Right ventricle myocardium superior (tissue), 1 donor: ENCODE measurements at regions not wholly inside any gene's neighbourhood (a gene's known extent, or its start where the extent isn't known, plus 50 kb on each side); places are given as distances from the start of the nearest gene placed in this dataset.
"Not testable (repeated sequence)": the region's sequence is repeated elsewhere in the genome, so short reads cannot be mapped to it uniquely, and the experiment has no call there.

Source experiments
- ATAC-seq: fragments of 200-7000 bp; cut with Tn5 transposase; one replicate; pipeline ENCODE4 v1.9.1; 2020; ENCODE audit warnings: mild to moderate bottlenecking; ENCODE audit not compliant: poor library complexity
- DNase-seq: peaks from one replicate; pipeline ENCODE4 v3.0.0-alpha.2; 2020
- intact Hi-C: fragments of 100-400 bp; cut with DNase I; formaldehyde crosslinking; loops from one replicate; pipeline ENCODE4 v1.11.2; 2022
- donor health status: DM: no; HTN: yes; CAD: no; lungs with severe emphysema.

DNA sequence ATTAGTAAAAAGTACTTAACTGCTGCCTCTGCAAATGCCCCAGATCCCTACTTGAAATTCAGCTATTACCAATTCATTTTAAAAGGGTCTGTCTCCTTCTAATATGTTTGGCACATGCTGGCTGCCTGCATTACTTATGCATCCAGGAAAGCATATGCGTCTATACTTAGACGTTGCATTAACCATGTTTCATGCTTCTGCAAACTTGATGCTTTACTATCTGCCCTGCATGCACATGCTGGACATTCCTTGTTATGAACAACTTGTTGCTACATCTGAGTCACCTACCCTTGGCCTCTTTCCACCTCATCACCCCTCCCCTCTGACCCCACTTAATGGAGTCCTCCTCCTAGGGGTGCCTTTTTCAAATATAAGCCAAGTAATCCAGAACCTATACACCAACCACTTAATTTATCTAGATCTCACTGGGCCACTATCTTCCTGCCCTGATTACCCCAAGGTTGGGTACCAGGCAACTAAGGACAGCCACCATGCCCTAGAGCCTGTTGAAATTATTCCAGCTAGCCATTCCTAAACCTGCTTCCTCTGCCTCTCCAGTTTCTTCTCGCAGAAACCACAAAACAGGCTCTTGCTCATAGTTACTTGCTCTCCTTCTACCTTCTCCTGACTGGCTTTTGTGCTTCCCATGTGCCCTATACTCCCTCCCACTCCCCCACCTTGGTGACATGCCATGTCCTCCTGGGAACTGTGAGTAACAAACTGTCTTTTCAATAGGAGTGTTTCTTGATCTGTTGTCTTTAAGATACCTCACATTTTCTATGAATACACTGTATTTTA is 1187.9 kb downstream of the REEP3 start:
- no peak for ATAC-seq
- intact Hi-C loops = no loop called here

DNA sequence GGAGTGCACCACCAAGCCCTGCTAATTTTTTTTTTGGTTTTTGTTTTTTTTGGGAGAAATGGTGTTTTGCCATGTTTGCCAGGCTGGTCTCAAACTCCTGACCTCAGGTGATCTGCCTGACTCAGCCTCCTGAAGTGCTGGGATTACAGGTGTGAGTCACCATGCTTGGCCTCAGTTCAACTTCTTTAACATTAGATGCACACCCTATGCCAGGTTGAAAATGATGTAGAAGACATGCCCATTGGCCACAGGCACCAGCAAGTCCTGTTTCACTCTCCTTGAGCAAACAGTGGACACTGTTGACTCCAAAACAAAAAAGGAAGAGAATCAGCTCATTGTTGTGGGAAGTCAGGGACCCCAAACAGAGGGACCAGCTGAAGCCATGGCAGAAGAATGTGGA is 1205.3 kb downstream of the REEP3 start:
- intact Hi-C loops = no loop called here
- ATAC-seq (no peak), DNase-seq (no peak)

More for the DNA sequence above, 1187.9 kb downstream of the REEP3 start:
- no peak for DNase-seq

DNA sequence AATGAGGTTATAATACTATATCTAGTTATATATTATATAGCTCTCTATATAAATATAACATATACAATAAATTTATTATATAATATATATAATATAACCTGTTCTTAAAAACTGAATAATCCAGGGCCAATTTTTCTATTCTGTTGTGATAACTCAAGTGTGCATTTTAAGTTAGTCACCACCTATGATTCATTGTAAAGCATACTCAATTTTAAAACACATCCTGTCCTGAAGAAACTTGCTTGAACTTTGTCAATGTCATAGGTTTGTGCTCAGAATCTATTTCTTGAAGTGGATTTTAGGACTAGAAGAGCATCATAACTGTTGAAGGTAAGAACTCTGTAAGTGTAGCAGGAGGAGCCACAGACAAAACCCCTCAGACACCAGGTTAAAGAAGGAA is 1209.8 kb downstream of the REEP3 start:
- intact Hi-C loops = no loop called here
- ATAC-seq (no peak), DNase-seq (no peak)

DNA sequence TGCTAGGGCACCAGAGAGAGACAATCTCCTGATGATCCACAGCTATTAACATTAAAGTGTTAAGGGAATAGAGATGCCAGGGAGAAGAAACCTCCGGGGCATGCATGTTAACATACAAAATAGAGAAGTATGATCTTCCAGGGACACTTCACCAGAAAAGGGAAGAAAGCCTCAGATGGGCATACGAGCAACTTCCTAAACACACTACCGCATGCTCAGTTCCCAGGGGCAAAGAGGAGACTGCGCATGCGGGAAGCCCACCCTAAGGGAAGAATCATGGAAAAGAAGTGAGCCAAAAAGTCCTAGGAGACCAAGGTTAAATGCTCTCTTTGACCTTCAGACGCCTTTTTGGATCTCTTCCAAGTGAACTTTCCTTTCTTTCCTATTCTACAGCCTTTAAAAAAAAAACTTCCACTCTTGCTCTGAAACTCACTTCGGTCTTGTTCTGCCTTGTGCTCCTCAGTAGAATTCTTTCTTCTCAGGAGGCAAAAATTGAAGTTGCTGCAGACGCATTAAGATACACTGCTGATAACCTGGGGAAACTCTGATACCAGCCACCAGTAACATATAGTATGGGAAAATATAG is 1211.3 kb downstream of the REEP3 start:
- DNase-seq (no peak), ATAC-seq (no peak)
- intact Hi-C loops = no loop called here

DNA sequence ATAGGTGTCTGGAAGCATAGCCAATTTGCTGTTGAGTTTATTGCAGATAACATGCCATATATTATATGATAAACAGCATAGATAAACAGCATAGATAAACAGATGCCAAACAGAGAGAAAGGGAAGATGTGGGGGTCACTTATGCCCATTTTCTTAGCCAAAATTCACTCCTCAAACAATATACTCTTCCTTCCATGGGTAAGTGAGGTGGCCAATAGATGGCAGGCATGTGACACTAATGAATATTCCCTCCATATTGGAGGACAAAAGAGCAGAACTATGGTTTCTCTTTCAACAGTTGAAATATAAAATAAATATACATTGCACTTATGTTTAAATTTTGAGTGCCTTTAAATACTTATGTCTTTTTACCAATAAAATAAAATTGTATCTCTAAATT is 1212.8 kb downstream of the REEP3 start:
- ATAC-seq = no peak
- intact Hi-C loops = no loop called here
- DNase-seq = no peak

DNA sequence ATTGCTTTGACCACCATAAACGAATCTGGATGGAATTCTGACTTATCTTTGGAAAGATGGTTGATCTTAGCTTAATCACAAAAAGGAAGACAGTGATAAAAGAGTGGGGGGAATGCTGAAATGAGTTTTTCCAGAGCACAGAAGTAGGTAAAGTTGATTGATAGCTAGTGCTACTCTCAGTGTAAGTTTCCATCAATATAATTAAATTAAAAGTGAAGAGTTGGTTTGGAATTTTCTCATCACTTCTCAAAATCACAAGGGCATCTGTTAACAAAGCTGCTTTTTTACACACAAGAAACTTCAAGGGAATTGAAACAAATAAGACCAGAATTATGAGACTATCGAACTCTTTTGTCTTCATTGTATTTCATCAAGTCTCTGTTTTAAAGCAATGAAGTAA is 1217.3 kb downstream of the REEP3 start:
- intact Hi-C loops = no loop called here
- DNase-seq = no peak
- no peak for ATAC-seq

DNA sequence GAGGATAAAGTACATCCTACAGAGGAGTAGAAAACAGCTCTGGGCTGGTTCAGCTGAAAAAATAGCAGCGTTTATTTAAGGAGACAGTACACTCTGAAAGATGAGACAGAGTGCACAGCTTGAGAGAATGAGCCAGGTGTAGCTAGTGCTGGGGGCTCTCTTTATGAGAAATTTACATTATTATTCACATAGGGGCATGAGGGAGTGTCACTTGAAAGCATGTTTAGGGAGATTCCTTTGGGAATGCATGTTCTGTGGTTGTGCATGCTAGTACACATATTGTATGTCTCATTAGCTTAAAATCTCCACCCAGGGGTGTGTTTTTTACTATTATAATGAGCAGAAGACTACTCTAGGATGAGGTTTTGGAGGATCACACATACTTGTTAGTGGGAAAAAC is 1224.4 kb downstream of the REEP3 start:
- intact Hi-C loops = no loop called here
- no peak for ATAC-seq
- DNase-seq = no peak

DNA sequence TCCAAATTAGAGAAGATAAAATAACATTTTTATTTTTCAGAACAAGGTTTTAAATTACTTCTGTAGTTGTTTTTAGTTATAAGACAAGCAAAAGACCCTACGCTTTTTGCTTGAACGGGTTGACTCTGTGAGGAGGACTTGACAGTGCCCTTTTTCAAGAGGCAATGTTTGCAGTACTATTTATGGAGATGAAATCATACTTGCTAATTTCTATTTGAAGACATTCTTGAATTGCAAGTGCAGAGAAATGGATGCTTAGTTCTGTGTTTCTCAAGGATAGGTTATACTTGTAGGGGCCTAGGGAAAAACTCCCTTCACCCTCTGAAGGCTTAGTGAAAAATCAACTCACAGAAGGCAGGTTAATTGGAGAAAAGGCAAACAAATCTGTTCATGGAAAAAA is 1229.5 kb downstream of the REEP3 start:
- intact Hi-C loops = no loop called here
- DNase-seq (no peak), ATAC-seq (no peak)

DNA sequence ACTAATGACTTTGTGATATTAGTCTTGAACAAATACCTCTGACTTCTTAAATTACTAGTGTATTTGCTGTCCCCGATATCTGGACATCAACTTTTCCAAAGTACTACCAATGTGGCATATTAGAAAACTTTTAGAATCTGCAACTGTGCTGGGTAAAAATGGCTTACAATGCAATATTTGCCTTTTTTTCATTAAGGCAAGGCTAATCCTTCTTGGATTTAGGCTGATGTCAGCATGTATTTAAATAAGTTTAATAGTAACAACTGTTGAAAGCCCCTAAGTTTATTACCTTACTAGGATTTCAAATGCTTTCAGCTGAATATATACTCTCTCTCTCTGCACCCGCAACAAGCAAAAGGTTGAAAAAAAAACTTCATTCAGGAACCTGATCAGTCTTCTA is 1232.3 kb downstream of the REEP3 start:
- no peak for DNase-seq
- no peak for ATAC-seq
- intact Hi-C loops = no loop called here

DNA sequence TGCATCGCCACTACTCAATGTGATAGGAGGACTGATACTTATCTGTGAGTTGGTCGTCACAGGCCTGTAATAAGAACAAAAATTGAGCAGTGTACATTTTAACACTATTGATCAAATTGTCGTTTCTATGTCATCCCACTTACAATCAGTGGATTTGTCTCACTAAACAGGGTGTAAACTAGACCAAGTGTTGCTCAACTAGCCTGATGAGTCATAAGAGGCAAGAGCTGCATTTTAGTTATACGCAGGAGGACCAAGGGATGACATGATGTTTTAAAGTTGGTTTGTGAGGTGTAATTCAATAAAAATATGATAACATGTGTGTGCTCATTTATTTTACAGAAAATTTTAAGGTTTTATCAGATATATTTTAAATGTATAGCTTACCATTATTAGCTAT is 1239.2 kb downstream of the REEP3 start:
- DNase-seq = no peak
- no peak for ATAC-seq
- intact Hi-C loops = no loop called here

DNA sequence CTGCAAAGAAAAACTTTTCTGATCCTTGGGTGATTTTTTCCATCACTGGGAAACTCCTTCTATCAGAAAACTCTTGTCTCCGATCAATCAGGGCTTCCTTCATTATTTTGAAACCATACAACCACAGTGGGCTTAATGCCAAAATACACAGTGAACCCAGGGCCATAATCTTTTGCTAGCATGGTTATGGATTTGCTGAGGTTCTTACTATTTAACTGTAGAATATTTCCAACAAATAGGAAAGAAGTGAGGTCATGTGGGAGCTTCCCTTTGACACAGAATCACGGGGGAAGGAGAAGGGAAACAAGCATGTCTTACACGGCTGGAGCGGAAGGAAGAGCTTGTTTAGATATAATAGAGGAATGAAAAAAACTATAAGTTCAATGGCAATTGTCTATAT is 1241.7 kb downstream of the REEP3 start:
- intact Hi-C loops = no loop called here
- no peak for DNase-seq
- ATAC-seq = no peak

DNA sequence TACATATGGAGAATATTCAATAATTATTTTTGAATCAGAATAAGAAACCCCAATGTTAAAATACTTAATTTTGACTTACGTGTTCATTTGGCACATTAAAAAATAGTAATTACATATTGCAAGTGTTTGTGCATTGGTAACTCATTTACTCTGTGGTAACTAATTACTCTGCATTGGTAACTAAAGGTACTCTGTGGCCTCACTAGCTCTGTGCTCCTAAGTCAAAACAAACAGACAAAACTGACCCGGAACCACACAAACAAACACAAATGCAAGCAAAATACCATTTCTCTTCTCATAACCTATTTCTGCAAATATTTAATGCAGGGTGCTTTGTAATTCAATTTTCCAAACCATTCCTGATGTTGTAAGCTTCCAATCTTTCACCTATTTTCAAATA is 1244.3 kb downstream of the REEP3 start:
- DNase-seq = no peak
- ATAC-seq = no peak
- intact Hi-C loops = no loop called here

DNA sequence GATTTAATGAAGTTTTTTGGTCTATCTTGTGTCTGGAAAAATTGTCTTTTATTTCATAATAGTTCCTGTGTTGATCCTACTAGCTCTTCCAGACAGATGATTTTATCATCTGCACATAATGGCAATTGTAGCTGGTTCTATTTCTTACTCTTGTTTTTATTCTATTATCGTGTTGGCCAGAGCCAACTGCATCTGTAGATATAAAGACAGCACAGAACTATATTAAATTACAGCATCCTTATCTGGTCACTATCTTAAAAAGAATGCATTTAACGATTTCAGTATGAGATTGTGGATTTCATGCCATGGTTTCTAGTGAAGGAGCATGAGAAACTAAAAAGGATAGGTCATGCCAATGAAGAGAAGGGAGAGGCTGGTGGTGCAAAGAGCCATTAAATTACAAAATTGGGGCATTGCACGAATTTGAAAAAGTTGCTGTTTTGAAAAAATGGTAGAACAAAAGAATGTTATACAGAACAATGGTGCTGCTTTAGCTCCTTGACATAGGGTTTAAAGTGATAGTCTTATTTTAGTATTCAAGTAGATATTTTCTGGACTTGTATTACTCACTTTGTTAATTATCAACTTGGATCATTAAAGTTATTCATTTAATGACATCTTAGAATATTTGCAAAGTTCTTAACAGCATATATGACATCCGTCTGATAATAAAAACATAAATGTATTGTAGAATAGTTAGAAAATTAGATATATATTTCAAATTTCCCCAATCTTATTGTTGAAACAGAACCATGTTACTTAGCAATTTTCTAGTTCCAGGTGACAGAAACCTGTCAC is 1250.3 kb downstream of the REEP3 start:
- ATAC-seq = no peak
- intact Hi-C loops = no loop called here
- no peak for DNase-seq

DNA sequence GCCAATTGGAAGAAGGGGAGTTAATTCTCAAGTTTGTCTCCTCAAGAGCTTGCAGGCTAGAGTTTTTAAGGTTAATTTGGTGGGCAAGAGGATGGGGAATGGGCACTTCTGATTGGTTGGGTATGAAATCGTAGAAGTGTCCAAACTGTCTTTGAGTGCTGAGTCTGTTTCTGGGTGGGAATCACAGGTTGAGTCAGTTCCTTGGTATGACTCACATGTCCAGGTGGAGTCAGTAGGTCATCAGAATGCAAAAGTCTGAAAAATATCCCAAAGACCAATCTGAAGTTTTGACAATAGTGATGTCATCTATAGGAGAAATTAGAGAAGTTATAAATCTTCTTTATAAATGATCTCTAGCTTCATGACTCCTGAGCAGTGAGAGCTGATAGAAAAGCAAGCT is 1252.2 kb downstream of the REEP3 start:
- no peak for ATAC-seq
- DNase-seq = no peak
- intact Hi-C loops = no loop called here

DNA sequence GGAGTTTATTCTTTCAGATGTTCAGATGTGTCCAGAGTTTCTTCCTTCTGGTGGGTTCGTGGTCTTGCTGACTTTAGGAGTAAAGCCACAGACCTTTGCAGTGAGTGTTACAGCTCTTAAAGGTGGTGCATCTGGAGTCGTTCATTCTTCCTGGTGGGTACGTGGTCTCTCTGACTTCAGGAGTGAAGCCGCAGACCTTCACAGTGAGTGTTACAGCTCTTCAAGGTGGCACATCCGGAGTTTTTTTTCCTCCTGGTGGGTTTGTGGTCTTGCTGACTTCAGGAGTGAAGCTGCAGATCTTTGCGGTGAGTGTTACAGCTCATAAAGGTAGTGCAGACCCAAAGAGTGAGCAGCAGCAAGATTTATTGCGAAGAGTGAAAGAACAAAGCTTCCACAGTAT is 1263.2 kb downstream of the REEP3 start:
- ATAC-seq, DNase-seq, intact Hi-C loops: not testable (repeated sequence)

DNA sequence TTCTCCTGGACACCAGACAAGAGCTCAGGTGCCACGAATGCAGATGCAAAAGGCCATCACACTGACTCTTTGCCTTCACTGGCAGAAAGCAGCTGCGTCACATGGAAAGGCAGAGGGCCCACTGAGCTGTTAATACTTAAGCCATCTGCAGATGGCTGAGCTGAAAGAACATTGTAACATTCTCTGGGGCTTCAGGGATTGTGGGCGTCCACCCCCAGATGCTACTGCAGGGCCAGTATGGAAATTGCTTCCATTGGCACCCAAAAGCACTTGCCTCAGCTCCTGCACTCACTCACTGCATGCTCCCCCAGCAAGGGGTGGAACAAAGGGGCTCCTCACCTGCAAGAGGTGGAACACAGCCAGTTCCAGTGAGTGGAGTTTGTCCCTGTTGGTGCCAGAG is 1264.6 kb downstream of the REEP3 start:
- intact Hi-C loops = no loop called here
- no peak for ATAC-seq
- no peak for DNase-seq

DNA sequence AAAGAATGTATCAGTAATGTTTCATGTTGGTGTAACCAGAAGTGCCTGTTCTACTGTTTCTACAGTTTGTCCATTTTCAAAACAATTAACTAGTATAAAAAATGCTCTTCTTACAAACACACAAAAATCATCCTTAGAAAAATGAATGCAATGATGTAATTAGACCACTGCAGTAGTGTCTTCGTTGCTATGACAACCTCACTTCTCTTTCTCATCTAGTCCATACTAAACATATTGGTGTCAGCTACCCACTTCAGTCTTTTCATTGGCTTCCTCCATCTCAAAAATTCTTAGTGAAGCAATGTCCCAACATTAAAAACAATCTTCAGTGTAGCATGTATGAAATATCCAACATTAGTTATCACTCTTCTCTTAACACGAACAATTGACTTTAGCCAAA is 1265.8 kb downstream of the REEP3 start:
- DNase-seq = no peak
- intact Hi-C loops = no loop called here
- no peak for ATAC-seq

DNA sequence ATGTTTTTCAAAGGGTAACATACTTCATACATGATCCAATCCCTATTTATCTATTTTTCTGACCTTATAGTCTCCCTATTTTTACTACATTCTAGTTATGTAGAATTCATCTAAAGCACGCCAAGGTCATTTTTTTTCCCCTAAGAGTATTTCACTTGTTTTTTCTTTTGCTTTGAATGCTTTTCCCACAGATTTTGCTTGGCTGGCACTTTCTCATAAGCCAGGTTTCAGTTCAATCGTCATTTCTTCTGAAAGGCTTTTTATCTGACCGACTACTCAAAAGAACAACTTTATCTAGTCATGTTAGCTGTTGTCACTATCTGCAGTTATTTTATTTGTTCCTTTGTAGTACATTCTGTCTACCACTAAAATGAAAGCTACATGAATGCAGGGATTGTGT is 1274.6 kb downstream of the REEP3 start:
- intact Hi-C loops = no loop called here
- no peak for DNase-seq
- ATAC-seq = no peak

DNA sequence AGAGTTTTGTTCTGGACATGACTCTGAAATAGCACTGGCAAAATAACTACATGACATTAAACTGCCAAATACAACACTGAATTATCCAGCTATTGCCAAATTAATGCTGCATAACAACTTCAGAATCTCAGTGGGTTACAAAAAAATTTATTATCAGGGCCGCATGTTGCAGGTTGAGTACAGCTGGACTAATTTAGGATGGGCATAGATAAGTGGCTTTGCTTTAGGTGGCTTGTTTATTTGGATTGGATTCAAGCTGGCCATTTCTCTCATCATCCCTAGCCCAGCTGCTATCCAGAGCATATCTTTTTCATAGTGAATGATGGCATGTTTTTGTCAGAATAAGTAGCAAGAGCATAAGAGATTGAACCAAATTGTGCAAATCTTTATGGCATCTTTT is 1277.1 kb downstream of the REEP3 start:
- intact Hi-C loops = no loop called here
- ATAC-seq (no peak), DNase-seq (no peak)

DNA sequence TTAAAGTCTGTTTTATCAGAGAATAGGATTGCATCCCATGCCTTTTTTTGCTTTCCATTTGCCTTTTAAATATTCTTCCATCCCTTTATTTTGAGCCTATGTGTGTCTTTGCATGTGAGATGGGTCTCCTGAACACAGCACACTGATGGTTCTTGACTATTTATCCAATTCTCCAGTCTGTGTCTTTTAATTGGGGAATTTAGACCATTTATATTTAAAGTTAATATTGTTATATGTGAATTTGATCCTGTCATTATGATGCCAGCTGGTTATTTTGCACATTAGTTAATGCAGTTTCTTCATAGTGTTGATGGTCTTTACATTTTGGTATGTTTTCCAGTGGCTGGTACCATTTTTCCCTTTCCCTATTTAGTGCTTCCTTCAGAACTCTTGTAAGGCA is 1287.0 kb downstream of the REEP3 start:
- ATAC-seq, intact Hi-C loops, DNase-seq: not testable (repeated sequence)
